ENCODE measurements at regions not wholly inside any gene's neighbourhood (a gene's known extent, or its start where the extent isn't known, plus 50 kb on each side); places are given as distances from the start of the nearest gene placed in this dataset.

- Histone ChIP-seq H3K27me3 (no peaks in the 10 kb centered on the region), H3K4me3 (no peak overlapping the region), H3K4me1 (no peaks in the 10 kb centered on the region), H3K27ac (no peak overlapping the region), H3K36me3 (no peaks in the 10 kb centered on the region), H3K9me3 (no peaks in the 10 kb centered on the region)
- intact Hi-C loops (cut with DNase I; ENCODE audit: low total_unique reads) = no loop called here
- no peak for DNase-seq
- TF ChIP-seq CTCF (IDR thresholded peaks at IDR 0.05) = no peak
Measured at GRCh38 chr5:24750355-24750754, 105.6 kb upstream of the CDH10 start.

- Histone ChIP-seq H3K27me3 (no peaks in the 10 kb centered on the region), H3K36me3 (no peaks in the 10 kb centered on the region), H3K4me3 (no peak overlapping the region), H3K4me1 (no peaks in the 10 kb centered on the region), H3K9me3 (no peaks in the 10 kb centered on the region), H3K27ac (no peak overlapping the region)
- no peak for DNase-seq
- no peak for TF ChIP-seq CTCF (IDR thresholded peaks at IDR 0.05)
- intact Hi-C loops (cut with DNase I; ENCODE audit: low total_unique reads) = no loop called here
Measured at GRCh38 chr5:24749701-24750100, 104.9 kb upstream of the CDH10 start.

- DNase-seq = no peak
- no peaks in the 10 kb centered on the region for H3K4me1 ChIP-seq
- H3K4me3 ChIP-seq = no peak overlapping the region
- no peaks in the 10 kb centered on the region for H3K27me3 ChIP-seq
- H3K27ac ChIP-seq = no peak overlapping the region
- no peaks in the 10 kb centered on the region for H3K36me3 ChIP-seq
- intact Hi-C loops (cut with DNase I; ENCODE audit: low total_unique reads) = no loop called here
- no peaks in the 10 kb centered on the region for H3K9me3 ChIP-seq
- TF ChIP-seq CTCF (IDR thresholded peaks at IDR 0.05) = no peak
Measured at GRCh38 chr5:24747327-24747726, 102.5 kb upstream of the CDH10 start.

GRCh38 chr5:24742334-24742733 lies 97.6 kb upstream of the CDH10 start:
- intact Hi-C loops (cut with DNase I; ENCODE audit: low total_unique reads) = no loop called here
- no peaks in the 10 kb centered on the region for H3K4me1 ChIP-seq

GRCh38 chr5:24737163-24737562 lies 92.4 kb upstream of the CDH10 start:
- DNase-seq = no peak
- Histone ChIP-seq H3K36me3 (no peaks in the 10 kb centered on the region), H3K9me3 (no peaks in the 10 kb centered on the region), H3K27ac (no peak overlapping the region), H3K27me3 (no peaks in the 10 kb centered on the region), H3K4me1 (no peaks in the 10 kb centered on the region), H3K4me3 (no peak overlapping the region)
- no peak for TF ChIP-seq CTCF (IDR thresholded peaks at IDR 0.05)
- intact Hi-C loops (cut with DNase I; ENCODE audit: low total_unique reads) = no loop called here

More at GRCh38 chr5:24742334-24742733, 97.6 kb upstream of the CDH10 start:
- Histone ChIP-seq H3K27me3 (no peaks in the 10 kb centered on the region), H3K36me3 (no peaks in the 10 kb centered on the region), H3K9me3 (no peaks in the 10 kb centered on the region), H3K27ac (no peak overlapping the region), H3K4me3 (no peak overlapping the region)
- TF ChIP-seq CTCF (IDR thresholded peaks at IDR 0.05) = no peak
- DNase-seq = no peak

- intact Hi-C loops (cut with DNase I; ENCODE audit: low total_unique reads) = no loop called here
- no peaks in the 10 kb centered on the region for H3K9me3 ChIP-seq
- no peaks in the 10 kb centered on the region for H3K27me3 ChIP-seq
- no peak for DNase-seq
- H3K4me1 ChIP-seq = no peaks in the 10 kb centered on the region
- no peaks in the 10 kb centered on the region for H3K36me3 ChIP-seq
- H3K27ac ChIP-seq = no peak overlapping the region
- TF ChIP-seq CTCF (IDR thresholded peaks at IDR 0.05) = no peak
- no peak overlapping the region for H3K4me3 ChIP-seq
Measured at GRCh38 chr5:24735284-24735683, 90.5 kb upstream of the CDH10 start.

Data from tibial artery (tissue), 4 donors.